ENCODE measurements at regions not wholly inside any gene's neighbourhood (a gene's known extent, or its start where the extent isn't known, plus 50 kb on each side); places are given as distances from the start of the nearest gene placed in this dataset.

DNA sequence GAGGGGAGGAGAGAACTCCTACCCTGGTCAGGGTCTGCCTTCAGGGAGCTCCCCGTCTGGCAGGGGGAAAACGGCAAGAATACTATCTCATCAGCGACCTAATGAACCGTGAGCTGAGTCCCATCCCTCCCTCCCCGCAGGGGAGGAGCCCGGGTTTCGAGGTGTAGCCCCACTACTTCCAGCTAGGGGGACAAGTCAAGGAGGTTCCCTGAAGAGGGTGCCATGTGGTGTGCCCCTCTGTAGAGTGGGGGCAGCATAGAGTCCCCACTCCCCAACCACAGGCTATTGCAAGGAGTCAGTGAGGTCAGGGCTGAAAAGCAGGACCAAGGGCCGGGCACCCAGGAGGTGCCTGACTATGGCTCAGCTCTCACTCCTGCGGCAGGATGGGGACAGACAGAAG is 50.9 kb upstream of the RXRA start:
- no peak for DNase-seq (ENCODE audit: low read depth)

DNA sequence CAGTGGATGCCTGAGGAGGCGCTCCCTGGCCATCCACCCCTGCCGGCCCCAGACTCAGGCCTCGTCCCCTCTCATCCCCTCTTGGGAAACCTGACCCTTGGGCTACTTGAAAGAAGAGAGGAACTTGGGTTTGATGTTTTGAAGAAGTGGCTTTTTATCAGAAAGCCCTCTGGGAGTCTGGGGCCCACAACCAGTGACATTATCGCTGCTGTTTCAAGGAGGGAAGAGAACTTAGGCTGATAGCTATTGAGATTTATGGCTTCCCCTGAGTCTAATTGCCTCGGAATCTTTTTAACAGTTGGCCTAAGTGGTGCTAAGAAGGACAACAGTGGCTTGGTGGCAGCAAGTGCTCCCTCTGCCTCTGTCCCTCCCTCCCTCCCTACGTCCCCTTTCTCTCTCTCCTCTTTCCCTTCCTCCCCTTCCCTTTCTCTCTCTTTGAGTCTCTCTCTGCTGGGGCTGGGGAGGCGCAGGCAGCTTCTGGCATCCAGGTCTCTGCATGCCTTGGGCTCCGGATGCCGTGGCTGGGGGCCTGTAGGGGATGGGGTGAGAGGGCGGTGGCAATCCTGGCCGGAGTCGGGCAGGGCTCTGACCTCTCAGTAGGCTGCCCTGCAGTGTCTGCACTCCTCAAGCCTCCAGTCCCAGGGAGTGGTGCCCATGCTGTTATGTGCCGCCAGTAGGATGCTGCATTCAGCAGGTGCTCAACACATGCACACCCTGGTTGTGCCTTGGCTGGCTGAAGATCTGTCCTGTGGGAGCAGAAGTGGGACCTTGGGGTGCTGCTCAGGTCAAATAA is 49.6 kb upstream of the RXRA start:
- no peak for DNase-seq (ENCODE audit: low read depth)
